ENCODE measurements at regions not wholly inside any gene's neighbourhood (a gene's known extent, or its start where the extent isn't known, plus 50 kb on each side); places are given as distances from the start of the nearest gene placed in this dataset.

DNA sequence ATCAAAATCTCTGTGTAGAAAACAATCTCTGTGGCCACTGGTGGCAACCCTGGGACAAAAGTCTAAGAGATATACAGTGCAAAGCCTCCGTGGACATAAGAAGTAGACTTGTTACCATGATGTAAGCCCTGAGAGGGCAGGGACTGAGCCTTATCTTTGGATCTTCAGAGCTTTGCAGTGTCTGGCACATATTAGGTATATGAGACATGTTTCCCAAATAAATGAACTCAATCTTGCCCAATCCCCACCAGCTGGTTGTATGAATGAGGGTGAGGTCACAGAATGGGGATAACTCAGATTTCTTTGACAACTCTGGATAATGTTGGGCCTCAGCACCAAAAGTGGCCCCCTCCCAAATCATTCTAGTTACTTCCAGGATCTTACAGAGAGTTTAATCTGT is 511.4 kb upstream of the DIPK2B start:
- peak; percentile 80 for DNase-seq (ENCODE audit: low read depth)
- TF ChIP-seq, protein P1, sequence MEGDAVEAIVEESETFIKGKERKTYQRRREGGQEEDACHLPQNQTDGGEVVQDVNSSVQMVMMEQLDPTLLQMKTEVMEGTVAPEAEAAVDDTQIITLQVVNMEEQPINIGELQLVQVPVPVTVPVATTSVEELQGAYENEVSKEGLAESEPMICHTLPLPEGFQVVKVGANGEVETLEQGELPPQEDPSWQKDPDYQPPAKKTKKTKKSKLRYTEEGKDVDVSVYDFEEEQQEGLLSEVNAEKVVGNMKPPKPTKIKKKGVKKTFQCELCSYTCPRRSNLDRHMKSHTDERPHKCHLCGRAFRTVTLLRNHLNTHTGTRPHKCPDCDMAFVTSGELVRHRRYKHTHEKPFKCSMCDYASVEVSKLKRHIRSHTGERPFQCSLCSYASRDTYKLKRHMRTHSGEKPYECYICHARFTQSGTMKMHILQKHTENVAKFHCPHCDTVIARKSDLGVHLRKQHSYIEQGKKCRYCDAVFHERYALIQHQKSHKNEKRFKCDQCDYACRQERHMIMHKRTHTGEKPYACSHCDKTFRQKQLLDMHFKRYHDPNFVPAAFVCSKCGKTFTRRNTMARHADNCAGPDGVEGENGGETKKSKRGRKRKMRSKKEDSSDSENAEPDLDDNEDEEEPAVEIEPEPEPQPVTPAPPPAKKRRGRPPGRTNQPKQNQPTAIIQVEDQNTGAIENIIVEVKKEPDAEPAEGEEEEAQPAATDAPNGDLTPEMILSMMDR (conservative IDR thresholded peaks at IDR 0.05; ENCODE audit: control insufficient read depth, insufficient read depth, low read depth, low read length): no peak
- H3K4me3 ChIP-seq (ENCODE audit: control insufficient read depth, low read depth, low read length): no peak overlapping the region

DNA sequence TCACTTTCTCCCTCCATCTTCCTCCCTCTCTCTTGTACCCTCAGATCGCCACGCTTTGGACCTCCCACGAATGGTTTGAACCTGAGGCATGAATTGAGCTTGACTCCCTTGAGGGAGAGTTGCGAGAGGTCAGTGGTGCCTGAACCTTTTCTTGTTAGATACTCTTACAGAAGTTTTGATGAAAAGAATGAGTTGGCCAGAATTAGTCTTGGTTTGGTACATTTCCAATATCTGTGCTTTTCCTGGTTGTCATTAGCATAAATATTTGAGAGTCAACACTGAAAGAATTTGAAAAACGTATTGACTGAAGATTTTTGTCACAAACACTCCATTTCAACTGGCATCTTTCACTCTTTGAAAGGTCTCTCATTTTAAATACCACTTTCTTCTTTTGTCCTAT is 510.6 kb upstream of the DIPK2B start:
- TF ChIP-seq, protein P1 (conservative IDR thresholded peaks at IDR 0.05; ENCODE audit: control insufficient read depth, insufficient read depth, low read depth, low read length): no peak
- DNase-seq (ENCODE audit: low read depth): peak; percentile 76
- no peak overlapping the region for H3K4me3 ChIP-seq (ENCODE audit: control insufficient read depth, low read depth, low read length)

DNA sequence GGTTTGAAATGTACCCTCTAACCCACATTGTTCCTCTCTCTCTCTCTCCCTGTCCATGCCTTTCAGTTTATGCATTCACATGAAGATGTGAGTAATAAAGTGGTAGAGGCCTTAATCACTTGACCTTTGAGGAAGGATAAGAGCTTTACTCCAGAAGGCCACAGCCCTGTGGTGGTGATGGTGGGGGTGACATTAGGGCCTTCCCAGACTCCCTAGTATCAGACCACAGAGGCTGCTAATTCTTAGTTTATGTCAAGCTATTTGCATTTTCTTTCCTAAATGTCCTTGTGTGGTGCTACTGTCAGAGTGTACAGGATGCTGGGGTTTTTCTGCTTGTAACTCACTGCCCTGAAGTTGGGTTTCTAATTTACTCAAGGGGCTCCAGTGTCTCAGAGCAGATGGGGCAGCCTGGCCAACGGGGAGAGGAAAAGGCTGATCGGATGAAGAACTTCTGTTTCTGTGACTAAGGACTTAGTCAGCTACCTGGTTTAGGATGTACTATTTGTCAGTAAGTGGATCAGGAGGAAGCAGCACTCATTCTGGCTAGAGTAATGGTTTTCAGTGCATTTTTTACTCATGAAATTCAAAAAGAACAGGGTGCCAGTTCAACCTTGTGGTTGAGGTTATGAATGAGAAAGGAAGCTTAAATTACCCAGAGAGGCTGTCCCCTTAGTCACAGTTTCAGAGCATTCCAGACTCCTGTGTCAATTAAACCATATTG is 509.6 kb upstream of the DIPK2B start:
- TF ChIP-seq, protein P1 (conservative IDR thresholded peaks at IDR 0.05; ENCODE audit: control insufficient read depth, insufficient read depth, low read depth, low read length): no peak
- DNase-seq (ENCODE audit: low read depth): peak; percentile 99

DNA sequence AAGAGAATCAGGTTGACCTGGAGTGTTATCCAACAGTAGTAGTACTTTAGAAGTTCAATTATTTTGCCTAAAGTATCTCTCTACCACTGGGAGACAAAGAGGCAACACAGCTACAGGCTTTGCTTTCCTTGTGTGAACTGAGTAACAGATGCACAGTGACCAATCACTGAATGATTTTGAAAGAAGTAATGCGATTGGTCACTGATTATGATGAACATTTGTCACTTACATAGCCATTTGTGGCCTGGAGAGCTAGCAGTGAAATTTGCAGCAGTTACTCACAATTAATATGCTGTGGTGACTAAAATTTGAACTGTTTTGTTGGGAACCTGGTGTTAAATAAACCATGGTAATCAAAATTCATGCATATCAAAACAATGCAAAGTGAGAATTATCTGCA is 508.7 kb upstream of the DIPK2B start:
- DNase-seq (ENCODE audit: low read depth): peak; percentile 73
- TF ChIP-seq, protein P1 (conservative IDR thresholded peaks at IDR 0.05; ENCODE audit: control insufficient read depth, insufficient read depth, low read depth, low read length): no peak
- no peak overlapping the region for H3K4me3 ChIP-seq (ENCODE audit: control insufficient read depth, low read depth, low read length)

More for the DNA sequence above, 509.6 kb upstream of the DIPK2B start:
- no peak overlapping the region for H3K4me3 ChIP-seq (ENCODE audit: control insufficient read depth, low read depth, low read length)

DNA sequence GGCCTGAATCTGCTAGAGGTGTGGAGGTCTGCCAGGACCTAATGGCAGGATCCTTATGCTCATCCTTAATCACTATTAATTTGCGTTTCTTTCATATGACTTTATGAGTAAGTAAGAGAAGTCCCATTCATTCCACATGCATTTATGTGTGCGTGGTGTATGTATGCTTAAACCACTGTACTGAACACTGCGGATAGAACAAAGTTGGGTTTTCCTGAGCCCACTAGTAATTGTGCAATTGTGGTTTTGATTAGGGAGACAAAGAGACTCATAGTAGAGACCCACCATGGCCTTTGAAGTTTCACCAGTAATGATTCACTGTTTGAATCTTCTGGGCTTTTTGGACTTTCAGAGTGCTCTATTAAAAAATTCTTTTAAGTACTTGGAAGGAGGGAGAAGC is 498.5 kb upstream of the DIPK2B start:
- H3K4me3 ChIP-seq (ENCODE audit: control insufficient read depth, low read depth, low read length): no peak overlapping the region
- TF ChIP-seq, protein P1 (conservative IDR thresholded peaks at IDR 0.05; ENCODE audit: control insufficient read depth, insufficient read depth, low read depth, low read length): no peak
- DNase-seq (ENCODE audit: low read depth): peak; percentile 94

DNA sequence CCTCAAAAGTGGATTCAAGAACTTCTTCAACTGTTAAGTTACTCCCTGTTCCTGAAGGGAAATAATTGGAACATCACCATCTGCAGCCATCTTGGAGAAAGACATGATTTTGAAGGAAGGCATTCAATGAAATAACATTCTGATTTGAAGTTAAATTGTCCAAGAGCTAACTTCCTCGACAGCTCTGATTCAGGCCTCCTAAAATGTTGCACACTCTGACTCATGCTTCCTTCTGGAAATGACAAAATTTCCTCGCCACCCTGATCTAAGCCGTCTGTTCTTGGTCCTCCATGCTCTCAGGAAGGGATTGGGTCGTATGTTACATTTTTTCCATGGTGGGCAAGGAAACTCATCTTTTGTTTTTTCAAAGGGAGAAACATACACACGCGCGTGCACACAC is 496.9 kb upstream of the DIPK2B start:
- peak; percentile 94 for DNase-seq (ENCODE audit: low read depth)
- TF ChIP-seq, protein P1 (conservative IDR thresholded peaks at IDR 0.05; ENCODE audit: control insufficient read depth, insufficient read depth, low read depth, low read length): no peak

More for the DNA sequence above, 496.9 kb upstream of the DIPK2B start:
- H3K4me3 ChIP-seq (ENCODE audit: control insufficient read depth, low read depth, low read length): no peak overlapping the region
